IPS-18a (cell line): ENCODE measurements at regions not wholly inside any gene's neighbourhood (a gene's known extent, or its start where the extent isn't known, plus 50 kb on each side); places are given as distances from the start of the nearest gene placed in this dataset.

ENCODE experiments used
- H3K27ac ChIP-seq: one replicate; pipeline ENCODE4 v1.5.1; 2013; ENCODE audit warnings: low read length
- H3K27me3 ChIP-seq: one replicate; pipeline ENCODE4 v1.6.1; 2013; ENCODE audit warnings: mild to moderate bottlenecking, low read length; ENCODE audit not compliant: control insufficient read depth, insufficient read depth
- H3K36me3 ChIP-seq: one replicate; pipeline ENCODE4 v1.6.1; 2013; ENCODE audit warnings: low read depth, low read length; ENCODE audit not compliant: control insufficient read depth
- H3K4me1 ChIP-seq: one replicate; pipeline ENCODE4 v1.6.1; 2013; ENCODE audit warnings: low read depth, low read length; ENCODE audit not compliant: control insufficient read depth
- H3K4me3 ChIP-seq: one replicate; pipeline ENCODE4 v1.5.1; 2013; ENCODE audit warnings: low read length
- H3K9ac ChIP-seq: one replicate; pipeline ENCODE4 v1.6.1; 2013; ENCODE audit warnings: mild to moderate bottlenecking, low read length, moderate library complexity
- H3K9me3 ChIP-seq: one replicate; pipeline ENCODE4 v1.6.1; 2013; ENCODE audit warnings: low read depth, low read length; ENCODE audit not compliant: control insufficient read depth

DNA sequence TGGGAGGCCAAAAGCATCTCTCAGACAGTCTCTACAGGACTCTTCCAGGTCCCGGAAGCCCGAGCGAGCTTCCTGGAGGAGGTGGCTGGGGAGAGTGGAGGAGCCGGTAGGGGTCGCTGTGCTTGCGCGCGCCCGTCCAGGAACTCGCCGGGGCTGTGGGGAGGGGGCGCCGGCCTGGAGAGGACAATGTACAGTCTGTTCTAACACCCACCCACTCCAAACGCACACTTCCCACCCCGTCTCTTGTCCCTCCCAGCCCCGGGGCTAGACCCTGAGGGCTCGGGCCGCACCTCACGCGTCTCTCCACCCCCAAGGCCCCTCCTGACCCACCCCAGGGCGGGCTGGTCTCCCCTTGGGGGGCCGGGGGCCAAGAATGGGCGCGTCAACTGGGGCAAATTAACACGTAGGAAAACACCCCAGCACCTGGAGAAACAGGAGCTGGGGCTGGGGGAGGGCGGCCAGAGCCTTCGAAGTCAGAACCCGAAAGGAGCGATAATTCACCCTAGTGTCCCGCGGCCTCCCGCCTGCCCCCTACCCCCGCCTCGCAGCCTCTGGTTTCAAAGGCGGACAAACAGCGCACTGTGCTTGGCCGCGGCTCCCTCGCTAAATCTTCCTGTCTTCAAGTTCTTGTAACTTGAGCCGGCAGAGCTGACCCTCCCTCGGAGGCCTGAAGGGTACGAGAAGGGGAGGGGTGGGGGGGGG, 103.2 kb upstream of the FOXP4 start:
- Histone ChIP-seq H3K27ac (no peak overlapping the region), H3K36me3 (no peaks in the 10 kb centered on the region), H3K27me3 (peaks cover 46% of the 10 kb centered on the region), H3K9ac (peak overlapping the region; percentile 59), H3K9me3 (no peaks in the 10 kb centered on the region), H3K4me3 (peak overlapping the region; percentile 72), H3K4me1 (peaks cover 22% of the 10 kb centered on the region)

DNA sequence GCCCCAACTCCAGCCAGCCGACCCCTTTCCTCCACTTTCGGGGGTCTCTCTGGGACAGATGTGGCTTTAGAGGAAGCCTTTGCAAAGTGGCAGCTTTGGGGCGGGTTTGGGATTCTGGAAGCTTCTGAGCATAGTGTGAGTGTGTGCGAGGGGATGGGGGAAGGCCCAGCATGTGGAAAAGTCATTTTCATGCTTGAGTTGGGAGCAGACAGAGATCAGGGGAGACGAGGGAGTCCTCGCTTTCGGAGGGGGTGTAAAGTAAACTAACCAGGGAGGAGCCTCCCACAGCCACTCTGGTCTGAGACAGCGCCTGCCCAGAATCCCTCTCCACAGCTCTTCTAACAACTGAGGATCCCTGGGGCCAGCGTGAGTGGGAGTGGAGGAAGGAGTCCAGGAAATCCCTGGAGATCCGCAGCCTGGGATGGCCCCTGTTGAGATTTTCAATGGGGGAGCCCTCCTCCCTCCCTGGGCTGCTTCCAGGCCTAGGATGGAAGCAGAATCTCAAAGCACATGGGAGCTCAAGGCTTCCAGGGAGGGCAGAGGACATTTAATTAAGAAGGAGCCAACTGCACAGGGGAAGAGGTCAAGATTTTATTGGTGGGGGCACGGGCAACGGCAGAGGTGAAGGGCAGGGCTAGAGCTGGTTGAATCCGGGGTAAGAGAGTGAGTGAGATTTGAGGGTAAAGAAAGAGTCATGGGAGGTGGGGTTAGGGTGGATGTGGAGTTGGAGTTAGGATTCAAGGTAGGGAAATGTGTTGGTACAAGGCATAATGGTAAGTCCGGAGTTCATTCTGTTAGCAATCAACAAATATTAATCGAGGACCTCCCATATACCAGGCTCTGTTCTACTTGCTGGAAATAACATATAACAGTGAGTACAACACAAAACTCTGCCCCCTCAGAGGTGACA, 102.3 kb upstream of the FOXP4 start:
- Histone ChIP-seq H3K9me3 (no peaks in the 10 kb centered on the region), H3K27me3 (peaks cover 39% of the 10 kb centered on the region), H3K27ac (no peak overlapping the region), H3K9ac (no peak overlapping the region), H3K4me1 (peaks cover 22% of the 10 kb centered on the region), H3K36me3 (no peaks in the 10 kb centered on the region), H3K4me3 (peak overlapping the region; percentile 40)

DNA sequence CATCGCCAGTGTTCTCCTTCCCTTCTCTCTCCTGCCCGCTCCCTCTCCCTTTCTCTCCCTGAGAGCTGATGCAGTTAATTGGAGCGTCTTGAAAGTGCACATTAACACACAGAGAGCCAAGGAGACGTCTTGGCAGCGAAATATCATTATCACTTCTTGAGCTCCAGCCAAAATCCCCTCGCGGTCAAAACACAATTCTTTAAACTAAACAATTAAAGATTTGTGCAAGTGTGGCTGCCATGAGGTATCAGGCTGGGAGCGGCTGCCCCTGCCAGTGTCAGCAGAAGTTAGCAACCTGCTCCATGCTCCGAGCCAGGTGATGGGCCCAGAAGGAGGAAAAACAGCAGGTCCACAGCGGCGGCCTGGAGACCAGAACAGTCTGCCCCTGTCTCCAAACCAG, 100.9 kb upstream of the FOXP4 start:
- H3K36me3 ChIP-seq, result no peaks in the 10 kb centered on the region
- H3K27ac ChIP-seq, result no peak overlapping the region
- peaks cover 22% of the 10 kb centered on the region for H3K4me1 ChIP-seq
- H3K4me3 ChIP-seq, result no peak overlapping the region
- no peak overlapping the region for H3K9ac ChIP-seq
- peaks cover 35% of the 10 kb centered on the region for H3K27me3 ChIP-seq
- no peaks in the 10 kb centered on the region for H3K9me3 ChIP-seq

DNA sequence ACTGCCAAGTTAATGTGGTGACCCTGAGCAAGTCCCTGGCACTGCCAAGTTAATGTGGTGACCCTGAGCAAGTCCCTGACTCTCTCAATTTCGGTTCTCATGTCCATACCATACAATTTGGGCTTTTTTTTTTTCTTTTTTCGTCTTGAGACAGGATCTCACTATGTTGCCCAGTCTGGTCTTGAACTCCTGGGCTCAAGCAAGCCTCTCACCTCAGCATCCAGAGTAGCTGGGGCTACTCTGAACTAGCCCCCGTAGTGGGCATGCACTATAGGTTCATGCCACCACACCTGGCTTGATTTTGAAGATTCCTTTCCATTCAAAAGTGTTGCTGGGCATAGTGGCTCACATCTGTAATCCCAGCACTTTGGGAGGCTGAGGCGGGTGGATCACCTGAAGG, 100.0 kb upstream of the FOXP4 start:
- H3K4me3 ChIP-seq, result no peak overlapping the region
- H3K9me3 ChIP-seq, result no peaks in the 10 kb centered on the region
- H3K9ac ChIP-seq, result no peak overlapping the region
- H3K27ac ChIP-seq, result no peak overlapping the region
- H3K27me3 ChIP-seq, result peaks cover 30% of the 10 kb centered on the region
- H3K4me1 ChIP-seq, result peaks cover 22% of the 10 kb centered on the region
- no peaks in the 10 kb centered on the region for H3K36me3 ChIP-seq

DNA sequence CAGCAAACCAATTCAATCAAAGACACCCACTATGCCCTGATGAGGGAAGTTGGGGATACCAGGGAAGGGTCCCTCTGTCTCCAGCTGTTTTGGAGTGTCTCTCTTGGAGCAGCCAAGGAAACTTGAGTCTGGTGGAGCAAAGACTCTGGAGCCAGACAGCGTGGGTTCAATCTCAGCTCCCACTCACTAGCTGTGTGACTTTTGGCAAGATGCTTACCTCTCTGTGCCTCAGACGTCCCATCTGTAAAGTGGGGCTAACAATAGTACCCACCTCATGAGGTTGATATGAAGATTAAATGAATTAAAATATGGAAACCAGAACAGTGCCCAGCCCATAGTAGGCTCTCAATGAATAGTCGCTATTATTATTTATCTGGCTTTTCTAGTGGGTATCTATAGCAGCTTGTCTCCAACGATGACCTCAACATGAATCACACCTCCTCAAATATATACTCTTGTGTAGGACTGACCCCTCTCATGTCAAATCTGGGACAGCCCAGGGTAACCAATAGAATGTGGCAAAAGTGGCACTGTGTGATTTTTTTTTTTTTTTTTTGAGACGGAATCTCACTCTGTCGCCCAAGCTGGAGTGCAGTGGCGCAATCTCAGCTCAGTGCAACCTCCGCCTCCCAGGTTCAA, 99.2 kb upstream of the FOXP4 start:
- no peaks in the 10 kb centered on the region for H3K9me3 ChIP-seq
- no peak overlapping the region for H3K9ac ChIP-seq
- H3K36me3 ChIP-seq, result no peaks in the 10 kb centered on the region
- H3K4me3 ChIP-seq, result no peak overlapping the region
- H3K4me1 ChIP-seq, result peaks cover 19% of the 10 kb centered on the region
- H3K27me3 ChIP-seq, result peaks cover 23% of the 10 kb centered on the region
- no peak overlapping the region for H3K27ac ChIP-seq

DNA sequence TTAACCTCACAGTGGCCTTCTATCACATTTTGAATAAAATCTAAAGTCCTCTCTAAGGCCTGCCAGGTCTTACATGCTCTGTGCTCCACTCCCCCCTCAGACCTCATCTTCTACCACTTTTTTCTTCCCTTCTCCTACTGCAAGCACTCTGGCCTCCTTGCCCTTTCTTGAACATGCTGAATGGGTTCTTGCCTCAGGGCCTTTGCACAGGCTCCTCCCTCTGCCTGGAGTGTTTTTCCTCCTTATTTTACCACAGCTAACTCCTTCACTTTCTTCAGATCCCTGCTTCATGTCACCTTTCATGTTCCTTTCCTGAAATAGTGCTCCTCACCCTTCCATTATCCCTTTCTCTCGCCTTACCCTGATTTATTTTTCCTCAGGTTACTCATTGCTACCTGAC, 97.9 kb upstream of the FOXP4 start:
- peaks cover 12% of the 10 kb centered on the region for H3K4me1 ChIP-seq
- no peaks in the 10 kb centered on the region for H3K36me3 ChIP-seq
- no peaks in the 10 kb centered on the region for H3K9me3 ChIP-seq
- H3K4me3 ChIP-seq, result no peak overlapping the region
- no peak overlapping the region for H3K9ac ChIP-seq
- H3K27ac ChIP-seq, result no peak overlapping the region
- peaks cover 20% of the 10 kb centered on the region for H3K27me3 ChIP-seq

DNA sequence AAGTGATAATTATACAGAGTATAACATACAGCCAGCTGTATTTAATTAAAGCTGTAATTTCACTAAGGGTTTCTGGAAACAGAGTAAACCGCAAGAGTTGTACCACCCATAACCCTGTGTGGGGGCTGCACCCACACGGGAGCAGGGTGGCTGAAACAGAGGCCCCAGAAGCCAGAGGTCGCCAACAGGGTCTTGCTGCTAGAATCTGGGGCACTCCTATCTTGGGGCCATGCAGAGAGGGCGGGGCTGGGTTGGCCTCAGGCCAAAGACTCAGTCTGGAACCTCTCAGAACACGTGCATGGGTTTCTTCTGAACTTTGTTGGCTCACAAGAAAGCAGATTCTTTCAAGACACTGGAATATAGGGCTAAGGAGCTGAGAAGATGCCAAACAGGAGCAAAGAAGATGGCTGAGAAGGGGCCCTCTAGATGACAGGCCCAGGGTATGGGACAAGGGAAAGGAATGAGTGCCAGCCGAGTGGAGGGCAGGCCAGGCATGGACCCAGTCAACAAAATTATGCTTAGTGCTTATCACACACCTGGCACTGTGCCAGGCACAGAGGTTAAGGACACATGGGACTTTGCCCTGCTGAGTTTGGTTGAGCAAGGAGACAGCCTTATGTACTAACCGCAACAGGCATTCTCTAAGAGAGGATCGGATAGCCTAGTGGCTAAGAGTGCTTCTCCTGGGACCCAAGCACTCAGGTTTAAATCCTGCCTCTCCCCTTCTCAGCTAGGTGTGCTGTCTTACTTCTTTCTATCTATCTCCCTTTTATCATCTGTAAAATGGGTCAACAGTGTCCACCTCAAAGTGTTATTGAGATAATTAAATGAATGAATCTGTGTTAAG, 96.6 kb upstream of the FOXP4 start:
- no peaks in the 10 kb centered on the region for H3K4me1 ChIP-seq
- H3K27ac ChIP-seq, result no peak overlapping the region
- H3K27me3 ChIP-seq, result peaks cover 12% of the 10 kb centered on the region
- H3K4me3 ChIP-seq, result no peak overlapping the region
- H3K36me3 ChIP-seq, result no peaks in the 10 kb centered on the region
- H3K9ac ChIP-seq, result no peak overlapping the region
- no peaks in the 10 kb centered on the region for H3K9me3 ChIP-seq

DNA sequence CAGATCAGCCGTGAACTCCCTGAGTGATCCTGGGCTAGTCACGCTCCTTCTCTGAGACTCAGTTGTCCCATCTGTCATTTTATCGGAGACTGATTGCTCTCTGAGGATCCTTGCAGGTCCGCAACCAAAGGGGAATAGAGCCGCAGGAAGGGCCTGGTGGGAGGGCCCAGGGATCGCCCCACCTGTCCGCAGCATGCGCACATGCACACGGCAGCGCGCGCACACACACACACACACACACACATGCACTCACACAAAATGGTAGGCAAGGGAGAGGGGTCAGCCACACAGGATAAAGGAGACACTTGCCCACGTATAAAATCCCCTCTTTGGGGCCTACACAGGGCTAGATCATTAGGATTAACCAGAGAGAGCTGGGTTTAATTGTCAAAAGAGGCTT, 95.6 kb upstream of the FOXP4 start:
- H3K36me3 ChIP-seq, result no peaks in the 10 kb centered on the region
- peaks cover 3% of the 10 kb centered on the region for H3K4me1 ChIP-seq
- H3K9ac ChIP-seq, result no peak overlapping the region
- peaks cover 5% of the 10 kb centered on the region for H3K27me3 ChIP-seq
- no peaks in the 10 kb centered on the region for H3K9me3 ChIP-seq
- no peak overlapping the region for H3K27ac ChIP-seq
- no peak overlapping the region for H3K4me3 ChIP-seq

DNA sequence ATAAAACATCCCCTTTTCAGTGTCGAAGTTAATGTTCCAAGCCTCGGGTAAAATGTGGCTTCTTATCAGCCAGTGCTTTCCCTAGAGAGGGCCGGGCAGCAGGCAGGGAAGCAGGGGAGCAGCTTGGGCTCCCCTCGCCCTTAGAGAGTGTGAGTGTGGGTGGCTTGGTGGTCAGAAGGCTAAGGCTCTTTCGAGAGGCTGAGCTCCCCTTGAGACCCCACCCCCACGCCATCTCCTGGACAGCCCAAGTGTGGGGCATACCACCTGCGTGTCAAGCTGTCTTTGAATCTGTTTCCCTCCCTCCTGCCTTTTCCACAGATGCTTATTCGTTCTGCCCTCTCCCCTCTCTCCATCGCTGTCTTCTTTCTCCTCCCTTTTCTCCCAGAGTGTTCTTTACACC, 95.1 kb upstream of the FOXP4 start:
- no peaks in the 10 kb centered on the region for H3K9me3 ChIP-seq
- peaks cover 5% of the 10 kb centered on the region for H3K27me3 ChIP-seq
- no peak overlapping the region for H3K9ac ChIP-seq
- no peaks in the 10 kb centered on the region for H3K36me3 ChIP-seq
- peaks cover 8% of the 10 kb centered on the region for H3K4me1 ChIP-seq
- H3K27ac ChIP-seq, result no peak overlapping the region
- no peak overlapping the region for H3K4me3 ChIP-seq

DNA sequence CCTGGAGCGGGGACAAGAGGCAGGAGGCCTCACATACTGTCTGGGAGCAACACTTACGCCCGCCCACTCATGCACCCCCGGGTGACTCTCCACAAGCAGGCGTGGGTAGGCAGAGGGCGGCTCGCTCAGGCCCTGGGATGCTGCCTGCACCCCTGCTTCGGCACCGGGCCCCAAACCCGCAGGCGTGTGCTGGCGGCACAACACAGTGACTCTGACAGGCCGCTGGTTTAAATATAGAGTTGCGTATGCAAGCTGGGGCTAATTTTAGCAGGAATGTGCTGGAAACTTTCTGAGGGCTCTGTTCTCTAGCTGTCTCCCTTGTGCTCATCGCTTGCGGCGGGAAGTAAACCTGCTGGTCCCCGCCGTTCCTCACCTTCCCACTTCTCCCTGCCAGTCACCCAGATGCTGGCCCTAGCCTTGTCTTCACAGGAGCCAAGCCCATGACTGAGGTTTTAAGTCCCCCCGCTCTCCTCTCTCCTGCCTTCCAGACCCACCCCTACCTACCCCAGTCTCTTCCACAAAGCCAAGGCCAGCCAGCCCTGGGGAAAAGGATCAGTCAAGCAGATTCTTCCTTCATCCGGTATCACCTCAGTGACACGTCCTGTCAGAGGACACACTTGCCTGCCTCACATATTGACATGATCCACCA, 94.5 kb upstream of the FOXP4 start:
- H3K4me3 ChIP-seq, result no peak overlapping the region
- H3K27me3 ChIP-seq, result peaks cover 5% of the 10 kb centered on the region
- no peak overlapping the region for H3K27ac ChIP-seq
- H3K9ac ChIP-seq, result no peak overlapping the region
- no peaks in the 10 kb centered on the region for H3K36me3 ChIP-seq
- peaks cover 14% of the 10 kb centered on the region for H3K4me1 ChIP-seq
- H3K9me3 ChIP-seq, result no peaks in the 10 kb centered on the region
